HL-60 (cell line): ENCODE measurements at regions not wholly inside any gene's neighbourhood (a gene's known extent, or its start where the extent isn't known, plus 50 kb on each side); places are given as distances from the start of the nearest gene placed in this dataset.
"Not testable (repeated sequence)": the region's sequence is repeated elsewhere in the genome, so short reads cannot be mapped to it uniquely, and the experiment has no call there.

ENCODE experiments used
- DNase-seq, 2 experiments: peaks; one replicate each; pipeline ENCODE4 v3.0.0-alpha.2; 2010 to 2020; ENCODE audit warnings: low read depth in 1 of 2, low spot score in 1 of 2
- H3K27ac ChIP-seq: fragments of 250-450 bp; sonication (Bioruptor Pico); replicated peaks from 2 replicates; pipeline ENCODE4 v1.5.1; 2020; ENCODE audit warnings: mild to moderate bottlenecking, moderate library complexity
- H3K27me3 ChIP-seq: fragments of 250-450 bp; sonication (Bioruptor Pico); 2 replicates; pipeline ENCODE4 v1.5.1; 2021; ENCODE audit warnings: mild to moderate bottlenecking, moderate library complexity; ENCODE audit not compliant: insufficient read depth, poor library complexity, severe bottlenecking
- H3K4me3 ChIP-seq: replicated peaks from 2 replicates; pipeline ENCODE4 v1.5.1; 2011; ENCODE audit warnings: mild to moderate bottlenecking, control low read depth, low read length; ENCODE audit not compliant: insufficient read depth
- CTCF ChIP-seq: IDR thresholded peaks from one replicate; pipeline ENCODE4 v1.5.1; 2011; ENCODE audit warnings: low read length, control low read depth, inconsistent platforms; ENCODE audit not compliant: insufficient read depth
- GABPA ChIP-seq: IDR thresholded peaks from 2 replicates; pipeline ENCODE4 v1.6.1; 2012; ENCODE audit warnings: low read depth
- POLR2AphosphoS5 ChIP-seq: IDR thresholded peaks from 2 replicates; pipeline ENCODE4 v1.6.1; 2012; ENCODE audit warnings: low read depth
- REST ChIP-seq: IDR thresholded peaks from 2 replicates; pipeline ENCODE4 v1.6.1; 2012; ENCODE audit warnings: low read depth; ENCODE audit not compliant: insufficient replicate concordance
- SPI1 ChIP-seq: IDR thresholded peaks from 2 replicates; pipeline ENCODE4 v1.6.1; 2012; ENCODE audit warnings: low read depth, mild to moderate bottlenecking, borderline replicate concordance

DNA sequence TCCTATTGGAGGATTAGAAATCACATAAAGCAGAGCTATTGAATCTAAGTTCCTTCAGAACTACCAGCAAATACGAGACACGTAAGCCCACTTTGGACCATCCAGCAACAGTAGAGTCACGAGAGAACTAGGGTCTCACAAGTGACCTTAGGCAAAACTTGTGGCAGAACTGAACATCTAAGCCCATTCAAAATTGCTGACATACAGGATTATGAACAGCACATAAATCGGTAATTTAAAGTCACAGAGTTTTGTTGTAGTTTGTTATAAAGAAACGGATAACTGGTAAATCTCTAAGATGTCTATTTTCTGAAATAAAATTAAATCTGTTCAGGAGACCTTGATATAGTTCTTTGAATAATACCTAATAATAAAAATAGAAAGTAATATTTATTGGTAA, 1366.0 kb downstream of the NCAM2 start:
- H3K27ac ChIP-seq, result no peak overlapping the region
- TF ChIP-seq POLR2AphosphoS5 (no peak), SPI1 (no peak), GABPA (no peak), REST (no peak), CTCF (no peak)
- H3K27me3 ChIP-seq, result no peaks in the 10 kb centered on the region
- DNase-seq, result no peak
- H3K4me3 ChIP-seq, result no peak overlapping the region

- DNase-seq, result no peak
- no peak overlapping the region for H3K4me3 ChIP-seq
- TF ChIP-seq POLR2AphosphoS5, result no peak
- TF ChIP-seq SPI1, result no peak
- H3K27ac ChIP-seq, result no peak overlapping the region
- no peaks in the 10 kb centered on the region for H3K27me3 ChIP-seq
Observed at GRCh38 chr21:22374218-22374969, 1376.2 kb downstream of the NCAM2 start.

DNA sequence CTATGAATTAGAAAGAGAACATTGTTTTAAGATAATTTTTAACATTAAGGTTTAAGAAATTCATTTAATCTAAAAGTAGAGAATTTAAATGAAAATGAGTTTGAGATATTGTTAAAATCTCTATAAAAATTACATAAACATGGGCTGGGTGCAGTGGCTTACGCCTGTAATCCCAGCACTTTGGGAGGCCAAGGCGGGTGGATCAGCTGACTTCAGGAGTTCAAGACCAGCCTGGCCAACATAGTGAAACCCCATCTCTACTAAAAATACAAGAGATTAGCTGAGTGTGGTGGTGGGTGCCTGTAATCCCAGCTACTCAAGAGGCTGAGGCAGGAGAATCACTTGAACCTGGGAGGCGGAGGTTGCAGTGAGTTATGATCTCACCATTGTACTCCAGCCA, 1379.6 kb downstream of the NCAM2 start:
- H3K27ac ChIP-seq, DNase-seq, H3K27me3 ChIP-seq, H3K4me3 ChIP-seq: not testable (repeated sequence)

DNA sequence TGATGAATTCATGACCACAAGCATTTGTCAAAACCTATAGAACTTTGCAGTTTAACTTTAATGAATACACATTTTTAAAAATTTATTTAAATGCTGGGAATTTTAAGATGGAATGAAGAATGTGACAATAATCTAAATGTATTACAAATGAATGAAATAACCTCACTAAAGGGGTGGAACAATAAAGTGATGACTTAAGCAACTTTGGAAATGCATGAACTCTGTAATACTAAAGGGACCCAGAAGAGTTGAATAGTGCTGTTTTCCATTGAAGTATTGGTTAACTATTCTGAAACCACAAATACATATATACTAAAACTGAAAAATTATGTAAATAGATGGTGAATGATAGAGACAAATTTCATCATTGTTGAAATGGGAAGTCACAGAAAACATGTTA, 1395.1 kb downstream of the NCAM2 start:
- Histone ChIP-seq H3K4me3 (no peak overlapping the region), H3K27ac (no peak overlapping the region), H3K27me3 (no peaks in the 10 kb centered on the region)
- TF ChIP-seq REST (no peak), GABPA (no peak), CTCF (no peak), POLR2AphosphoS5 (no peak), SPI1 (no peak)
- DNase-seq, result no peak

GRCh38 chr21:22395965-22396364, 1397.8 kb downstream of the NCAM2 start:
- Histone ChIP-seq H3K4me3 (no peak overlapping the region), H3K27ac (no peak overlapping the region), H3K27me3 (no peaks in the 10 kb centered on the region)
- TF ChIP-seq CTCF (no peak), GABPA (no peak), REST (no peak), SPI1 (no peak), POLR2AphosphoS5 (no peak)
- no peak for DNase-seq
